ENCODE measurements at regions not wholly inside any gene's neighbourhood (a gene's known extent, or its start where the extent isn't known, plus 50 kb on each side); places are given as distances from the start of the nearest gene placed in this dataset.

GRCh38 chr16:59013930-59014329 lies 279.8 kb upstream of the GOT2 start:
- no peak for TF ChIP-seq JUN (IDR thresholded peaks at IDR 0.05)
- no peak for TF ChIP-seq SREBF2 (IDR thresholded peaks at IDR 0.05)
- TF ChIP-seq CTCF (IDR thresholded peaks at IDR 0.05) = no peak
- no peak for TF ChIP-seq MAZ (IDR thresholded peaks at IDR 0.05; ENCODE audit: borderline replicate concordance, low read depth, low read length)
